Stomach (tissue), 8 donors: ENCODE measurements at regions not wholly inside any gene's neighbourhood (a gene's known extent, or its start where the extent isn't known, plus 50 kb on each side); places are given as distances from the start of the nearest gene placed in this dataset.

ENCODE experiments used
- DNase-seq, 2 donors: peaks; one replicate each; pipeline versions ENCODE4 v3.0.0 to v3.0.0-alpha.2; 2013 to 2019
- H3K27ac ChIP-seq, 5 donors: fragments of 200-600 bp in 4 of 5; sonication (generic) in 4 of 5; one replicate each; pipeline ENCODE4 v1.5.1; 2013 to 2019; ENCODE audit warnings: mild to moderate bottlenecking in 1 of 5, moderate library complexity in 1 of 5
- H3K27me3 ChIP-seq, 3 donors: fragments of 200-600 bp; sonication (generic); one replicate each; pipeline ENCODE4 v1.5.1; 2017 to 2019; ENCODE audit warnings: mixed run types in 1 of 3
- H3K36me3 ChIP-seq, 4 donors: fragments of 200-600 bp; sonication (generic); 1 replicate in 3 of 4; 2 replicates in 1 of 4; pipeline ENCODE4 v1.5.1; 2016 to 2019
- H3K4me1 ChIP-seq, 4 donors: fragments of 200-600 bp; sonication (generic); one replicate each; pipeline ENCODE4 v1.5.1; 2016 to 2019
- H3K4me3 ChIP-seq, 4 donors: fragments of 200-600 bp; sonication (generic) in 3 of 4; one replicate each; pipeline ENCODE4 v1.5.1; 2016 to 2019; ENCODE audit warnings: mild to moderate bottlenecking in 1 of 4
- H3K9me3 ChIP-seq, 4 donors: fragments of 200-600 bp; sonication (generic); one replicate each; pipeline ENCODE4 v1.5.1; 2016 to 2019
- CTCF ChIP-seq, 7 experiments: fragments of 450-650 bp in 4 of 7; fragments of 200-600 bp in 3 of 7; sonication (generic) in 3 of 7; IDR thresholded peaks; one replicate each; pipeline ENCODE4 v1.5.1; 2016 to 2019; ENCODE audit warnings: antibody characterized with exemption in 7 of 7, control low read depth in 2 of 7, mild to moderate bottlenecking in 1 of 7
- EP300 ChIP-seq: sonication (generic); formaldehyde crosslinking; IDR thresholded peaks from one replicate; pipeline ENCODE4 v1.6.1; 2017; ENCODE audit warnings: antibody characterized with exemption
- POLR2A ChIP-seq, 4 donors: fragments of 450-650 bp; IDR thresholded peaks; one replicate each; pipeline ENCODE4 v1.6.1; 2016; ENCODE audit warnings: antibody characterized with exemption in 4 of 4, control low read depth in 2 of 4, mild to moderate bottlenecking in 1 of 4, moderate library complexity in 1 of 4
- POLR2AphosphoS5 ChIP-seq, 3 donors: sonication (generic); formaldehyde crosslinking; IDR thresholded peaks; one replicate each; pipeline ENCODE4 v1.6.1; 2016; ENCODE audit warnings: antibody characterized with exemption in 3 of 3
- WGBS, 5 donors: extraction: QIAGEN DNeasy Blood & Tissue Kit in 3 of 5; methylation state at CpG; one replicate each; pipeline versions ENCODE4 v1.1.5 to v1.1.7; 2013 to 2018; 5-methylcytosine and 5-hydroxymethylcytosine counted together
- intact Hi-C: fragments of 100-400 bp; cut with DNase I; formaldehyde crosslinking; loops from one replicate; pipeline ENCODE4 v1.15.1; 2023; ENCODE audit warnings: low total_unique reads
- donor health status: healthy with polysubstance abuse.
- donor health status: Bipolar disorder and iron deficiency.
- donor health status: healthy.

- TF ChIP-seq POLR2A (IDR thresholded peaks at IDR 0.05) (no peak), CTCF (IDR thresholded peaks at IDR 0.05) (no peak), EP300 (no peak), POLR2AphosphoS5 (IDR thresholded peaks at IDR 0.05) (no peak)
- H3K27me3 ChIP-seq: no peaks in the 10 kb centered on the region
- DNase-seq: peak in 1 of 2 donors; percentile 11
- no peak overlapping the region for H3K4me3 ChIP-seq
- H3K4me1 ChIP-seq: peaks cover 0 to 32% (median 12%) of the 10 kb centered on the region in 4 donors
- intact Hi-C loops: no loop called here
- H3K27ac ChIP-seq: no peak overlapping the region
- WGBS, 5 donors: 80 to 87% (median 81%) methylated on average over 4 of the region's 4 CpGs
- H3K36me3 ChIP-seq: no peaks in the 10 kb centered on the region
- H3K9me3 ChIP-seq: no peaks in the 10 kb centered on the region
These were observed 118.1 kb upstream of the FOXN3 start for GRCh38 chr14:89534902-89535685.

GRCh38 chr14:89533766-89534165 lies 116.7 kb upstream of the FOXN3 start:
- intact Hi-C loops: no loop called here
- H3K4me3 ChIP-seq: no peak overlapping the region
- peaks cover 0 to 32% (median 12%) of the 10 kb centered on the region in 4 donors for H3K4me1 ChIP-seq
- no peaks in the 10 kb centered on the region for H3K9me3 ChIP-seq
- WGBS, 5 donors: 91 to 99% (median 96%) methylated on average over 4 of the region's 4 CpGs
- no peak for DNase-seq
- H3K36me3 ChIP-seq: no peaks in the 10 kb centered on the region
- no peak overlapping the region for H3K27ac ChIP-seq
- H3K27me3 ChIP-seq: no peaks in the 10 kb centered on the region
- TF ChIP-seq POLR2A (IDR thresholded peaks at IDR 0.05) (no peak), POLR2AphosphoS5 (IDR thresholded peaks at IDR 0.05) (no peak), CTCF (IDR thresholded peaks at IDR 0.05) (no peak), EP300 (no peak)

DNA sequence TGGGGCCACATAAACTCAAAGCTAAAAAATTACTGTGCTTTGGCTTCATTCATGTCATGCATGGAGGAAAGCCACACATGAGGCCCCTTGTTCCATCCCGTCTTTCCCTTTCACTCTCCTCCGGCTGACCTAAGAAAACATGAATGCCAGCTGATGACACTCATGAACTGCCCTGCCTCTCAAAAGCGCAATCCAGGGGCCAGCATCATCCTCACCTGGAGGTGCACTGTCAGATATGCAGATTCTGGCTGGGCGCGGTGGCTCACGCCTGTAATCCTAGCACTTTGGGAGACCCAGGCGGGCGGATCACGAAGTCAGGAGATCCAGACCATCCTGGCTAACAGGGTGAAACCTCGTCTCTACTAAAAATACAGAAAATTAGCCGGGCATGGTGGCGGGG lies 116.1 kb upstream of the FOXN3 start:
- H3K9me3 ChIP-seq: no peaks in the 10 kb centered on the region
- no peaks in the 10 kb centered on the region for H3K36me3 ChIP-seq
- H3K27me3 ChIP-seq: no peaks in the 10 kb centered on the region
- H3K27ac ChIP-seq: no peak overlapping the region
- peaks cover 0 to 32% (median 12%) of the 10 kb centered on the region in 4 donors for H3K4me1 ChIP-seq
- TF ChIP-seq POLR2AphosphoS5 (IDR thresholded peaks at IDR 0.05) (no peak), POLR2A (IDR thresholded peaks at IDR 0.05) (no peak), CTCF (IDR thresholded peaks at IDR 0.05) (no peak), EP300 (no peak)
- DNase-seq: no peak
- no peak overlapping the region for H3K4me3 ChIP-seq
- intact Hi-C loops: no loop called here
- 96 to 98% (median 97%) methylated on average over 11 to 12 of the region's 12 CpGs for WGBS, 5 donors

DNA sequence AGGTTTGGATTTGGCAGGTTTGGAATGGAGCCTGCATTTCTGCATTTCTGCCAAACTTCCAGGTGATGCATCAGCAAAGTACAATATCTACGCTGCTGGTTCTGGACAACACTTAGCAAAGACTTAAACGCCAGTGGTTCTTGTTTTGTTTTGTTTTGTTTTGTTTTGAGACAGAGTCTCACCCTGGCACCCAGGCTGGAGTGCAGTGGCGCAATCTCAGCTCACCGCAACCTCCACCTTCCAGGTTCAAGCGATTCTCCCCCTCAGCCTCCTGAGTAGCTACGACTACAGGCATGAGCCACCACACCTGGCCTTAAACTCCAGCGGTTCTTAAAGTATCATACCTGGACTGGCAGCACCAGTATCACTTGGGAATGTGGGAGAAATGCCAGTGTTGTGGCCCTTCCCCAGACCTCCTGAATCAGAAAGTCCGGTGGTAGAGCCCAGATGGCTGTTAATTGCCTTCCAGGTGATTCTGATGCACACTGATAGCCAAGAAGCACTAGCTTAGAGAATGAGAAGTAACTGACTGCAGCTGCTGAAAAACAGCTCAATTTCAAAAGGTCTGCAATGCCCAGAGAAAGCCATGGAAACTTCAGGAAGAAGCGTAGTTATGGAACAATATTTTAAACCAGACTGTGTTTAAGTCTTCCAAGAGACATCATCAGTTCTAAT lies 114.8 kb upstream of the FOXN3 start:
- no peak overlapping the region for H3K27ac ChIP-seq
- no peaks in the 10 kb centered on the region for H3K36me3 ChIP-seq
- 77 to 83% (median 81%) methylated on average over 9 of the region's 9 CpGs for WGBS, 5 donors
- no peaks in the 10 kb centered on the region for H3K27me3 ChIP-seq
- peaks cover 0 to 32% (median 12%) of the 10 kb centered on the region in 4 donors for H3K4me1 ChIP-seq
- TF ChIP-seq EP300 (no peak), POLR2AphosphoS5 (IDR thresholded peaks at IDR 0.05) (no peak), POLR2A (IDR thresholded peaks at IDR 0.05) (no peak), CTCF (IDR thresholded peaks at IDR 0.05) (no peak)
- no peak overlapping the region for H3K4me3 ChIP-seq
- no peaks in the 10 kb centered on the region for H3K9me3 ChIP-seq
- intact Hi-C loops: no loop called here
- DNase-seq: no peak
